T-helper 1 cell treated with Interleukin-12 subunit alpha and Interleukin-12 subunit beta and Interleukin-4 antibody, amounts not matched to agents 30 ng/mL and 1 ng/mL, for 36 hours (primary cell): ENCODE measurements at regions not wholly inside any gene's neighbourhood (a gene's known extent, or its start where the extent isn't known, plus 50 kb on each side); places are given as distances from the start of the nearest gene placed in this dataset.

Experiments used
- intact Hi-C: fragments of 100-400 bp; cut with micrococcal nuclease; formaldehyde crosslinking; loops from one replicate; pipeline ENCODE4 v1.15.1; 2024

DNA sequence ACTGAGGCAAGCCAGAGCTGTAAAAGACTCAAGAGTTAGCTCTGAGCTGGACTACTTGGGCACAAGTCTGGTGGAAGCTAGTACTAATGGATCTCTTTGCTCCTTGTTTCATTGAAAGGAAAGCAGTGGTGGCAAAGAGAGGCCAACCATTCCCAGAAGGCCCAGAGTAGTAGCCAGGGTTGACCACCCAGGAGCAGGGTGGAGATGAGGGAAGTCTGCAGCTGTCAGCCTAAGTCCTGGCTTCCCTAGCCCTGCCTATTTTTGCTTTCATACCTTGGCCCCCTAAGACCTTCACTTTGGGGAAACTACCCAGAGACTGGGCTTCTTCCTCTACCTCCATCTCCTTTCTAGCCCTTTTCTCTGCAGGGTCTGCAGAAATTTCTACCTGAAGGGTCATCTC is 155.0 kb upstream of the NCAM1 start:
- intact Hi-C loops, result no loop called here

DNA sequence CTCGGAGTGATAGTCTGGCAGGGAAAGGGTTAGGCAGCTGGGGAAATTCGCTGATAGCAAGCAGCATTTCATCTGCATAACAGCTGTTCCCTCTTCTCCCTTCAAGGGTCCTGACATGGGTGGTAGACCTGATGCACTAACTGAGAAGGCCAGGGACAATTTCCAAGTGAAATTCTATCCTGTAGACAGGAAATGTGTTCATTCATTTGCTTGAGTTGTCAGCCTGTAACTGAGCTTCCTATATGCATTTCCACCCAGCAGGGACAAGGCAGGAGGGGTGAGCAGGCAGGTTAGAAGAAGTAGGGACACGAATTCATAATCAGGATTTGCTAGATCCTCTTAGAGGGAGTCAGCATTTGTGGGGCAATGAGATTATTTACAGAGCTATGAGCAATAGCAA is 154.3 kb upstream of the NCAM1 start:
- intact Hi-C loops, result no loop called here

DNA sequence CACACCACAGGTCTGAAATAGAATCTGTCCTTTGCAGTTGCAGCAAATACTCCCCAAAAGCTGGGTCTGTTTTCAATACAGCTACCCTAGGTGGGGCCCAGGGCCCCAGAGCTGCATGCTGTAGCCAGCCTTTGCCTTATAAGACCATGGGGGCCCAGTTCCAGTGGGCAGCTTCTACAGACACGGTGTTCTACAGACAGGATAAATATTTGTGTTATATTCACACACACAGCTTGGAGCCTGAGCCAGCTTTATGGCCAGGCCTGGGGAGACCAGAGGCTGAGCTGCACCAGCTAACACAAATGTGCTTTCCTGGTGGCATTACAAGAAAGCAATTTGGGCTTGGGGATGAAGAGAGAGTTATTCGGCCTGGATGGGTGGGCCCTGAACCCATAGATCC is 151.8 kb upstream of the NCAM1 start:
- intact Hi-C loops, result no loop called here

DNA sequence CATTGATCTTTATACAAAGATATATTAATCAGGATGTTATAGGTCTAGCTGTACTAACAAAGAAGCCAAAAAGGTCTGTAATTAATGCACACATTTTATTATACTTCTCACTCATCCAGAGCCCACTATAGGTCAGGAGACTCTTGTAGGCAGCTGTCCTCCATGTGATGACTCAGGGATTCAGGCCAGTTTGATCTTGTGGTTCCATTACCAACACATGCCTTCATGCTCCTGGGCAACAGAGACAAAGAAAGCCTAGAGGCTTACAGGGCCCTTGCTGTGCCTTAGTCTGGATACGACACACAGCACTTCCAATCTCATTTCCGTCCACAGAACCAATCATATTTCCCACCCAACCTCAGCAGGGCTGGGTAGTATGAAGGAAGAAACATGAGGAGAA is 150.3 kb upstream of the NCAM1 start:
- intact Hi-C loops, result no loop called here

DNA sequence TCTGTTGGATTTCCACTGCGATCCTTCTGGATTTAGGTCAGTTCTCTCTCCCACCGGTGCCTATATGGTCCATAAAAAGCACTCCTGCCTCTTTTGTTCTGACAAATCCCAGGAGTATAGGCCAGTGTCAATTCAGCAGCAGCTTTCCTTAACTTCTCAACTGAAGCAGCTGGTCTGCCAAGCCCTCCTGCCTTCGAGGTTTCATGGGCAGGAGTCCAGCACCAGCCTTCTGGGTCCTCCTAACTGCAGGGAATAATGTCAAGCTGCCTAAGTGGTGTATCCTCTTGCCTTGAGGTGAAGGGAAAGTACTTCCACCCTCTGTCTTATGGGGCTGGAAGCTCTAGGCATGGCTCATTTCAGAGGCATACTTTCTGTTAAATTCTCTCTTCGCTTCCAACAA is 149.4 kb upstream of the NCAM1 start:
- intact Hi-C loops, result no loop called here

DNA sequence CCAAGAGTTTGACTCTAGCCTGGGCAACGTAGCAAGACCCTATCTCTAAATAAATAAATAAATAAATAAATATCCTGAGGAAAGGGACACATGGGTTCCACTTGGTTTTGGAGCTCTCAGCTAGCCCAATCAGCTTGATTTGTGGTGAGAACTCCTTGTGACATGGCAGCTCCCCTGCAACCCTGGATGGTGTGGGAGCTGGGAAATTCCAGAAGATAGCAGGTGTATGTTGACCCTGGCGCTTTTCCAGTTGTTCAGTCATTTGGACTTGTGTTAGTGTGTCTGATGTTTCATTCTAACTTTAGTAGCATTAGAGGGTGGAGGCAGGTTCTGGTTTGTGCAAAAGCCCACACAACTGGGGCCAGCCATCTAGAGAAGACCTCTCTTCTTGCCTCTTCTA is 148.5 kb upstream of the NCAM1 start:
- intact Hi-C loops, result no loop called here

DNA sequence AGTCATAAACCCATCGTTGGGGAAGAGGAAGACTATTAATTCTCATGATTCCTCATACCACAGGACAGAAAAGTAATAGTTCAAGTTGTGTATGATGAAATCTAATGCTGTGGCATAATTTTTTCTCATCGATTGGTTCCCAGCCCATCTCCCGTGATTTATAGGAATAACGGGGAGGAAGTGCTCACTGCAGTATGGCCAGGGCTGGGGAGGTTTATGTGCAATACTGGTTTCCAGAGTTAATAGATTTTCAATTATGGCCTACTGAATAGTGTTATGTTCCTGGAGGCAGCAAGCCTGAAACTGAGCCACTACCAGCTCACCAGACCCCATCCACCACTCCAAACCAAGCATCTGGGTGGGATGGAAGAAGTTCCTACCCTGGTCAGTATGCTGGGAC is 147.1 kb upstream of the NCAM1 start:
- intact Hi-C loops, result no loop called here

DNA sequence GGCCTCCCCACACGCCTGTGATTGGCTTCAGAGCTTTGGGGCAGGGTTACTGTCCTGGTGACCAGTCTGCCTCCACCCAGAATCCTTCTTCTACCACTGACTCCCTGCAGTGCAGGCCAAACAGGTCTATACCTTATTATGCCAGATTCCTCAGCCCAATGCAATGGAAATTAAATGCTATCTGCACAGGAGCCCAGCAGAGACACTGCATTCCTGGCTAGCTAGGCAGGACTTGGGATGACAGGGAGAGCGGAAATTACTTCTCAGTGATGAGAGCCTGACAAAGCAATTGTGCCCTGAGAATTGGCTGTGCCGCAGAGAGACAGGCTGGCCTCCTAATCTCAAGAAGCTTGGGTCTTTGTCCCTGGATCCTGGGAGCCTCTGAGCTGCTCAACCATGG is 143.8 kb upstream of the NCAM1 start:
- intact Hi-C loops, result no loop called here

DNA sequence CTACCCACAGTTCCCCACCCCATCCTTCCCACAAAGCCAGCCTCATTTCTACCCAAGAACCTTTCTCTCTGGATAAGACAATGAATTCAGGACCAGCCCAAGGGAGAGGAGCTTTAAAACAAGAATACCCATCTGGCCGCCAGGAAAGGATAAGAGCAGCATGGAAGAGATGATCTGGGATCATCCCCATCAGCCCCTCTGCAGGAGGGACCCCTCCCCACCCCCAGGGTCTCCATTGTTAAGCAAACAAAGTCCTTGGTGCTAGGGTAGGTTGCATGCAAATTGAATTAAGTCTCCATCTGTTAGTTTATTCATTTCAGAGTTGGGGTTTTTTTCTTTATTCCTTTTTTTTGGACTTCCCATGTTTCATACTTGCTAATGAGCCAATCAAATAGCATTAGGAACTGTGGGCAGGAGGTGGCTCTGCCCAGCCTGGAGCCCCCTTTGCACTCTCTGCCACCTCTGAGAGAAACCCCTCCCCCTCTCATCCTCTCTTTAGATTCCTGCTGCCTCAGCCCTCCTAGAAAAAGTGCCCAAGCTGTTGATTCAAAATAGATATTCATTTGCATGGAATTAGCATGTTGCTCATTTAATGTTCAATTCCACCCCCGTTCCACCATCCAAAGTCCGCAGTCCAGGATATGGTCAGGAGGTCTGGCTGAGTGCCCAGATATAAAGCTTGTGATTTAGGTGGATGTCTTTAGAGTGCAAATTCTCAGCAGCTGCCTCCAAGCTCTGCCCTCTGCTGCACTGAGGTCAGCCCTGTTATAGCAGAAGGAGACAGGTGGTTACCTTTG is 138.5 kb upstream of the NCAM1 start:
- intact Hi-C loops, result no loop called here

DNA sequence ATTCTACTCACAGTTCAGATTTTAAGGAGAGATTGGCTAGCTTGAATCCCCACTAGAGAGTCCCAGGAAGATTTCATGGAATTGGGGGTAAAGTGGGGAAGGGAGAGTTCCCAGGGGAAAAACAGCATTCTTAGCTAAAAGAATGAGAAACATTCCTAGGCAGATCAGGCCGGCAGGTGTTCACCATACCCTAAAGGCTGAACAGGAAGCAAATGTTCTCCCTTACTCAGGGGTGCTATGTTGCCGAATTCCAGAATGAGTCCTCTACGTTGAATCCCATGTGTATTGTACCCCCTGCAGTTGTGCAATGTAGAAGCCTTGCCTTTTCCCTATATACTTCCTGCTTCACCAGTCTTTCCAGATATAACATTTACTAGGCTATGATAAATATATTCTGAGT is 135.2 kb upstream of the NCAM1 start:
- intact Hi-C loops, result no loop called here

DNA sequence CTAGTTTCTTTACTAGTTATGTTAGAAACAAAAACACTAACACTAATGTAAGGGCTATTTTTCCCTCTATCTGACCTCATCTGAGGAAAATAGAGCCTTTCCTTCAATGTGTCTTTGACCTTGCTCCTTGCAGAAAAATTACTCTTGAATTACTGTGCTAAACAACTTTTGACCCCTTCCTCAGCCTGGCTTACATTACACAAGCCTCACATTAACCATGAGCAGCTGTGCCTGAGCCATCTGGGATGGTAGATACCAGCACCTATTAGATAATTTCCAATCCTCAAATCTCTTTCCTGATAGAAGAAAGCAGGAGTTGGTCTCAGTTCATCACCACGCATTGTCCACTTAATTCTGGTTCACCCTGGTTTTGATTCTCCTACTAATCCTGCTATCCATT is 134.4 kb upstream of the NCAM1 start:
- intact Hi-C loops, result no loop called here

DNA sequence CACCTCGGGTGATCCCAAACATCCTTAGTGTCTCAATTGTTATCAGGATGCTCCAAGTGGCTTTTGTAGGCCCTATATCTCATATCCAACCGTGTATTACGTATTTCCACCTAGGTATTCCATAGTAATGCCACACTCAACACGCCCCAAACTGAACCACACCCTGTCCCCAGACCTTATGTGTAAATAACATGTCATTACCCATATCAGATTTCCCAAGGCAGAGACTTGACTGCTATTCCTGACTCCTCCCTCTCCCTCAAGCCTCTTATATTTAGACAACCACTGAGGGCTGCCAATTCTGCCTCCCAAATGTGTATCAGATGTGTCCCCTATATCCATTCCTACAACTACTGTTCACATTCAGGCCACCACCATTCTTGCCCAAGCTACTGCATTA is 132.8 kb upstream of the NCAM1 start:
- intact Hi-C loops, result no loop called here

DNA sequence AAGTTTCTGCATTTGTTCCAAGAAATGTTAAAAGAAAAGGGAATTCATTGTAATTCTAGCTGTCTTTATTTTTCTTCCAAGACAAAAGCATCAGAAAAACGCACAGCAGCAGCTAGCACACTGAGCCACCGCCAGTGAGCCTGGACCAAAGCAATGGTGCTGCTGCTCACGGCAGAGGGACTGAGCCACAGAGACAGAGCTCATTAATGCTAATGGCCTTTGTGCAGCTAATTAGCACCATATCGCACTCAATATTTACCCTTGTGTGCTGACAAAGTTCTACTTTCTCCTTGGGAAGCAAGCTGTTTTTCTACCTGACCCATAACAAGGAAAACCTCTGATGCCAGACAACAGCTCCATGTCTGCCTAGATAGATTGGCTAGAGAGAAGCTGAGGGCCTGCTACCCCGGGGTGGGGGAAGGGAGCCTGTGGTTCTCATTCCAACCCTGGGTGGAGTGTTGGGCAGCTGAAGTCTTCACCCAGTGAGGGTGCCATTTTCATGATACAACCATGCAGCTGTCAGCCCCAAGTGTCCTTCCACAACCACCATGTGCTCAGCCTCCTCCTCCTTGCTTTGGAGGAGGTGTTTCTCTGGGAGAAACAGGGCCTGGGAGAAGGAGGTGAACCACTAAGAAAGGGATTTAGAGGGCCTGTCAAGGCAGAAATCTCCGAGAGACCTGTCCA is 131.1 kb upstream of the NCAM1 start:
- intact Hi-C loops, result no loop called here

DNA sequence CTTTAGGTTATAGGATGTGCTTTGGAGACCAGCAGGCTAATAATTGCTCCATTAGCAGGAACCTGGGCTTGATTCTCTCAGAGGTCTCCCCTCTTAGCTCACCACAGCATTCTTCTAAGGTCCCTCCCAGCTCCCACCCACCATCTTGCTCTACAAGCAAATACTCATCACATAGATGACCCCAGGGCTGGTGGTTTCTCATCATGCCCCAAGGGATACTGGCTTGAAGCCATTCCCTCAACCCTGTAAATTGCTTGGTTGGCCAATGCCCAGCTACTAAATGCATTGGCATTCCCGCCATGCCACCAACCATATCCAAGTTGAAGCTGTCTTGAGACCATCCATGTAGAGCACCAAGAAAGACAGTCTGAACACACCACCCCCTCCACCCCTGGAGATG is 130.2 kb upstream of the NCAM1 start:
- intact Hi-C loops, result no loop called here

DNA sequence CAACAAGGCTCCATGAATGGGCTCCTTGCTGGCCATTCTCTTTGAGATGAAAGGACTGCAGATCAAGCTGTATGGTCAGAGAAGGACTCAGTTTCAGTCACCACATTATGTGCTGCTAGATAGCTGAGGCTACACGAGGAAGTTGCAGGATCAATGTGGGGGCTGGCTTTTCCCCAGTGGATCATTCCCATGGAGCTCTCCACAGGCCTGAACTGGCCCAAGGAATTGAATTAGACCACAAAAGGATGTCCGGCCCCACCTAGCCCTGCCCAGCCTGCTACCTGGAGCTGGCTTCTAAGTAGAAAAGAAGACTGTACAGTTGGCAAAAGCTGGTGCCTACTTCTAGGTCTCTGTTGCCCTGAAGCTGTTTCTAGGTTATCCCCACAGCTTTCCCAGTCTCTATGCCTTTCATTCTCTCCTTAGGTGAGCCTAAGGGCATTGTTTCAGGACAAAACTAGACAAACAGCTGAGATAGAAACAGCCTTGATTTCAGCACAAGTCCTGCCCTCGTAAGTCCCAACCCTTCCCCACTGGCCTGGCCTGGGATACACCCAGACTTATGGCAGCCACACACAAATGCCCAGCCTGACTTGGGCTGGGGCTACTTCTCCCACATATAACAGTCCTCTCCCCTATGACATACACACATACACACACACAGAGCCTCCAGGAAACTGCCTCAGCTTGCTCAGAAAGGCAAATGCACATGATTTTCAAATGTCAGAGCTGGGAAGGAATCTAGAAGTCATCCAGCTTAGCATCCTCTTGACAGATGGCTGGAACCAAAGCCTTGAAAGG is 129.1 kb upstream of the NCAM1 start:
- intact Hi-C loops, result no loop called here

DNA sequence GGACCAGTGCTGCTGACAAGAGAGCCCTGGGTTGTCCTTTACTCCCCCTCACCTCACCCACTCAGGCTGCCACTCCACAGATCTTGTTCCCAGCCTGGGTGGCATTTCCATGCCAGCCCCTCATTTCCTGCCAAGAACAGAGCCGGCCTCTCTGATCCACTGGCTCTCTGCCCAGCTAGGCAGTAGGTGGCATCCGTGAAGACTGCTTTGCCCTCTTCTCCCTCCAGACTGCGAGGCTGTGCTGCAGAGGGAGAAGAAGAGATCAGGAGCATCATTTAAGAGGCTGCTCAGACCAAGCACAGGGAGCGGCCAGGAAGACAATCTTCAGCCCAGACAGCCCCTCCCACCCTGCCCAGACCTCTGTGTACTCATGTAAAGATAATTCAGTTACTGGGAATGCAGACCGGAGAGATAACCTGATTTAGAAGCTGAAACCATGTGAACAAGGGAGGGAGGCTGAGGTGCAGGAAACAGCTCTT is 126.9 kb upstream of the NCAM1 start:
- intact Hi-C loops, result no loop called here

DNA sequence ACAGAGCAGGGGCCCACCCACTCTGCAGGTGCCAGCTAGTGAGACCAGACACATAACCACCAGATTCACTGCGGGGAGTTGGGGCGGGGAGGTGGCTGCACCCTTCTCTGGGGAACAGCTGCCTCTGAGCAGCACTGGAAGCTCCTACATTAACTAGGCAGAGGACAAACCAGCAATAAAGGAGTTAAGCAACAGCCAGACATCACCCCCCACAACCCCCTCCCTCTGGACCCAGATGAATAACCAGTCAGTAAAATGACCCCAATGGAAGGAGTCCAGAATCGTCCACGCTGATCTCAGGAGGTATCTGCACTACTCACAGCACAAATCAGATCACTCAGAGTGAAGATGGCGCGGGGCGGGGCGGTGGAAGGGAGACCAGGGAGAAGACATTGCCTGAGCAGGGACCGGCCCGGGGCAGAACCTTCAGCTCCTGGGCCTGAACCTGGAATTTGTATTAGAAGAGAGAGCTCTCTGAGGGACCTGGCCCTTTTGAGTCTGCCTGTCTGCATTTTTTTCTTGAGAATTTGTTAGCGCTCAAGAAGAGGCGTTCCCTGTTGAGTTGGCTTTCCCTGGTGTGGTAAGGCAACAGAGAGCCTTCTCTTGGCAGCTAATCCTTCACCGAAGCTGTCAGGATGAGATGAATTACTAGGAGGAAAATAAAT is 125.5 kb upstream of the NCAM1 start:
- intact Hi-C loops, result no loop called here

DNA sequence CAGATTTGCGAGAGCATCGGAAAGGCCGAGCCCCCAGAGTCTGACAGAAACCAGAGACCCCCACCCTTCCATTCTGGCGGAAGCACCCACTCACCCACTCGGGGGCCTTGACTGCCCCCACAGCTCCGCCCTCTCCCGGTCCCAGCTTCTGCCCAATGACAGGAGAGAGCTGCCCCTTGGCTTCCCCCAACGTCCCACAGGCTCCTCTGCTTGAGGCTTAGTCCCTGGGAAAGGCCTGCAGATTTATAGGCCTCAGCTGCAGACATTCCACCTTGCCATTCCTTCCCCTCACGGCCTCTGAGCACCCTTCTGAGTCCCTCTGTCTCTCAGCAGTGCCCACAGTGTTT is 125.0 kb upstream of the NCAM1 start:
- intact Hi-C loops, result no loop called here

DNA sequence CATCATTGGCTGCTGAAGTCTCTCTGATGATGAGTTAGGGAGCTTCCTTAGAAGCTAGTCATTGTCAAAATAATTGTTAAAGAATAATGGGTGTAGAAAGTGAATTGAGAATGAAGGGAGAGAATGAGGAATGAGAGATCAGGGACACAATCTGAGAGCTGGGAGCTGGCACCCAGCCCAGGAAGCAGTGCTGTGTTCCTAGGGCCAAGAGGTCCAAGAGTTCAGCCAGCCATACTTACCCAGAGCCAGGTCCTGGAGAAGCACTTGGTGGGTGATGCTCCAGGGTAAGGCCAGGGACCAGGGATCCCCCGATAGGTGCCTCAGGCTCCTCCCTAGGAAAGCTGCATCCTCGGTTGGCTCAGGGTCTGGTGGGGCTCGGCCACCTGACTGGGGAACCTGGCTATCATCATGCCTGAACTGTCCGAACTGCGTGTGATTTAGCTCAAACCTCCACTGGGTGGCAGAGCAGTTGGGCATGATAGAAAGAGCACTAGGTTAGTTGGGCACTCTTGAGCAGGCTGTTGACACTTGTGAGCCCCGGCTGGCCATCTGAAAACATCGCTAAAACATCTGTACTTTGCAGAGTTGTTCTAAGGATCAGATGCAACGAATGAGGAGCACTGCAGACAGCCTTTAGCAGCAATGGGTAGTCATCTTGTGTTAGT is 123.9 kb upstream of the NCAM1 start:
- intact Hi-C loops, result loop anchor here (1.0 kb wide), 1 partner anchor 452 kb away; no protein-coding TSS in a partner anchor

DNA sequence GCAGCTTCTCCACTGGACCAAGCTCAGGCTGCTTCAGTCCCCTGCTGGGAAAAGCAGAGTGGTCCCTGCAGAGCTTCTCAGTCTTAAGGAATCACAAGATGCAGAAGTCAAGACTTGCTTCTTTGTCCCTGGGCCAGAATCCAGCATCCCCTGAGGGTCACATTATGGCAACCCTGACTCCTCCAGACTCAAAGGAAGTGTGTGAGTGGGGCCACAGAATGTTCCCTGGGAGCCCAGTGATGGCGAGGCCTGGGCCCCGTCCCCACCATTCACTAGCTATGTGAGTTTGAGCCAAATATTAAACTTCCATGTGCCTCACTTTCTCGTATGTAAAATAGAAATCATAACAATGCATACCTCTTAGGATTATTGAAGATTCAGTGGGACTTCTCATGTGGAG is 122.2 kb upstream of the NCAM1 start:
- intact Hi-C loops, result no loop called here

DNA sequence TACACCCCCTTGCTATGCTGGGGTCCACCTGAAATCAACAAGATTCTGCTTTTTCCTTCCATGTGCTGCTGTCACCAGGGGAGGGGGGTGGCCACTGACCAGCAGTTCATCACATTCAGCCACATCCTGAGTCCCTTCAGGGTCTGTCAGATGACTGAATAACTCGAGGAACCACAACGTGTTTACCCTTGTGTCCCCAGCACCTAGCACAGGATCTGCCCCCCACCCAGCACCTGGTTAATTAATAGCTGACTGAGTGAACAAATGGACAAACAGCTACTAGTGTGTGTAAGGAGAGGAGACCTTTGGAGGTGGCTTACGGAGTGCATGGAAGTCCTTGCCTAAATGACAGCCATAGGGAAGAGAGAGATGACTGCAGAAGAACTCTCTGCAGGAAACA is 119.5 kb upstream of the NCAM1 start:
- intact Hi-C loops, result no loop called here
